Endothelial cell of umbilical vein (primary cell): ENCODE measurements at regions not wholly inside any gene's neighbourhood (a gene's known extent, or its start where the extent isn't known, plus 50 kb on each side); places are given as distances from the start of the nearest gene placed in this dataset.

Source experiments
- EZH2 ChIP-seq: IDR thresholded peaks from 2 replicates; pipeline ENCODE4 v1.6.1; 2012; ENCODE audit warnings: borderline replicate concordance, low read depth, mild to moderate bottlenecking, moderate library complexity, low read length, inconsistent platforms; ENCODE audit not compliant: severe bottlenecking
- POLR2AphosphoS5 ChIP-seq: IDR thresholded peaks from 2 replicates; pipeline ENCODE4 v1.6.1; 2012; ENCODE audit warnings: low read depth, mild to moderate bottlenecking, control low read depth, low read length, moderate library complexity; ENCODE audit not compliant: insufficient read depth
- TF ChIP-seq, protein P1 (sequence below), 2 donors: IDR thresholded peaks; 1 replicate in 1 of 2; 2 replicates in 1 of 2; pipeline ENCODE4 v1.5.1; 2011; ENCODE audit warnings: low read length in 2 of 2, mild to moderate bottlenecking in 2 of 2, moderate library complexity in 2 of 2, control low read depth in 1 of 2, inconsistent platforms in 1 of 2, low read depth in 1 of 2; ENCODE audit not compliant: insufficient read depth in 1 of 2; ENCODE audit errors: extremely low read depth in 1 of 2

DNA sequence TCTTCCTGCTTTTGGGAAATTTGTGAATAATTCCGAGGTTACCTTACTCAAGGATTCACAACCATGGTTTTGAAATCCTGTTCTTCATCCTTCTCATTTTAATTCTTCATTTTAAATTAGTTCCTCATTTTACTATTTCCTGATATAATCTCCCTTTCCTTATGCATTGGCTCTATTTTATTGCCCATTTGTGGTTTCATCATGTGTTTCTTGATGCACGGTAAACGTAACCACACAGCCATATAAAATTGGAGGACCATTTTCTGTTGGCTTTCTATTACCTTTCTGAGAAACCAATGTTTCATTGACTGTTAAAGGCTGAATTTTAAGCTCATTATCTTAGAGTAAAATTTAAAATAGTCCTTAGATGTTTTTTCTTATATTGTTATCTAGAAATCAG lies 100.3 kb upstream of the NDST4 start:
- TF ChIP-seq, protein P1, sequence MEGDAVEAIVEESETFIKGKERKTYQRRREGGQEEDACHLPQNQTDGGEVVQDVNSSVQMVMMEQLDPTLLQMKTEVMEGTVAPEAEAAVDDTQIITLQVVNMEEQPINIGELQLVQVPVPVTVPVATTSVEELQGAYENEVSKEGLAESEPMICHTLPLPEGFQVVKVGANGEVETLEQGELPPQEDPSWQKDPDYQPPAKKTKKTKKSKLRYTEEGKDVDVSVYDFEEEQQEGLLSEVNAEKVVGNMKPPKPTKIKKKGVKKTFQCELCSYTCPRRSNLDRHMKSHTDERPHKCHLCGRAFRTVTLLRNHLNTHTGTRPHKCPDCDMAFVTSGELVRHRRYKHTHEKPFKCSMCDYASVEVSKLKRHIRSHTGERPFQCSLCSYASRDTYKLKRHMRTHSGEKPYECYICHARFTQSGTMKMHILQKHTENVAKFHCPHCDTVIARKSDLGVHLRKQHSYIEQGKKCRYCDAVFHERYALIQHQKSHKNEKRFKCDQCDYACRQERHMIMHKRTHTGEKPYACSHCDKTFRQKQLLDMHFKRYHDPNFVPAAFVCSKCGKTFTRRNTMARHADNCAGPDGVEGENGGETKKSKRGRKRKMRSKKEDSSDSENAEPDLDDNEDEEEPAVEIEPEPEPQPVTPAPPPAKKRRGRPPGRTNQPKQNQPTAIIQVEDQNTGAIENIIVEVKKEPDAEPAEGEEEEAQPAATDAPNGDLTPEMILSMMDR (IDR thresholded peaks at IDR 0.05; ENCODE audit: extremely low read depth in 1 of 2, insufficient read depth in 1 of 2, low read depth in 1 of 2, low read length in 2 of 2) = no peak
- no peak for TF ChIP-seq POLR2AphosphoS5
- no peak for TF ChIP-seq EZH2
